ENCODE measurements at regions not wholly inside any gene's neighbourhood (a gene's known extent, or its start where the extent isn't known, plus 50 kb on each side); places are given as distances from the start of the nearest gene placed in this dataset.

- WGBS, 5 donors = 75 to 96% (median 94%) methylated on average over 1 of the region's 1 CpG
- intact Hi-C loops (cut with DNase I; ENCODE audit: low total_unique reads) = no loop called here
- no peak for DNase-seq
- no peak overlapping the region for H3K4me3 ChIP-seq
- no peak for TF ChIP-seq POLR2AphosphoS5 (IDR thresholded peaks at IDR 0.05)
- TF ChIP-seq EP300 (IDR thresholded peaks at IDR 0.05) = no peak
- no peak for TF ChIP-seq POLR2A (IDR thresholded peaks at IDR 0.05)
- TF ChIP-seq CTCF (IDR thresholded peaks at IDR 0.05) = no peak
- no peaks in the 10 kb centered on the region for H3K9me3 ChIP-seq
- H3K27ac ChIP-seq = no peak overlapping the region
- H3K36me3 ChIP-seq = no peaks in the 10 kb centered on the region
- no peaks in the 10 kb centered on the region for H3K4me1 ChIP-seq
- no peaks in the 10 kb centered on the region for H3K27me3 ChIP-seq
Measured at GRCh38 chr7:113825832-113826231, 93.0 kb downstream of the PPP1R3A start.

GRCh38 chr7:113824117-113824823 is 94.5 kb downstream of the PPP1R3A start:
- 50 to 72% (median 68%) methylated on average over 3 of the region's 3 CpGs for WGBS, 5 donors
- Histone ChIP-seq H3K27me3 (no peaks in the 10 kb centered on the region), H3K27ac (no peak overlapping the region), H3K4me1 (no peaks in the 10 kb centered on the region), H3K36me3 (no peaks in the 10 kb centered on the region), H3K9me3 (no peaks in the 10 kb centered on the region), H3K4me3 (no peak overlapping the region)
- intact Hi-C loops (cut with DNase I; ENCODE audit: low total_unique reads) = no loop called here
- no peak for DNase-seq
- TF ChIP-seq POLR2AphosphoS5 (IDR thresholded peaks at IDR 0.05) (no peak), CTCF (IDR thresholded peaks at IDR 0.05) (no peak), EP300 (IDR thresholded peaks at IDR 0.05) (no peak), POLR2A (IDR thresholded peaks at IDR 0.05) (no peak)

- no peaks in the 10 kb centered on the region for H3K4me1 ChIP-seq
- no peaks in the 10 kb centered on the region for H3K27me3 ChIP-seq
- no peak overlapping the region for H3K4me3 ChIP-seq
- no peak for DNase-seq
- no peaks in the 10 kb centered on the region for H3K36me3 ChIP-seq
- TF ChIP-seq EP300 (IDR thresholded peaks at IDR 0.05) (no peak), POLR2A (IDR thresholded peaks at IDR 0.05) (no peak), CTCF (IDR thresholded peaks at IDR 0.05) (no peak), POLR2AphosphoS5 (IDR thresholded peaks at IDR 0.05) (no peak)
- H3K9me3 ChIP-seq = no peaks in the 10 kb centered on the region
- H3K27ac ChIP-seq = no peak overlapping the region
- intact Hi-C loops (cut with DNase I; ENCODE audit: low total_unique reads) = no loop called here
- 52 to 70% (median 54%) methylated on average over 1 of the region's 1 CpG for WGBS, 5 donors
Measured at GRCh38 chr7:113819474-113819873, 99.3 kb downstream of the PPP1R3A start.

- no peak for DNase-seq
- Histone ChIP-seq H3K27ac (no peak overlapping the region), H3K27me3 (no peaks in the 10 kb centered on the region), H3K9me3 (peaks cover 0 to 2% (median 0%) of the 10 kb centered on the region in 4 donors), H3K4me3 (no peak overlapping the region), H3K4me1 (no peaks in the 10 kb centered on the region), H3K36me3 (no peaks in the 10 kb centered on the region)
- intact Hi-C loops (cut with DNase I; ENCODE audit: low total_unique reads) = no loop called here
- no peak for TF ChIP-seq CTCF (IDR thresholded peaks at IDR 0.05)
- no peak for TF ChIP-seq POLR2AphosphoS5 (IDR thresholded peaks at IDR 0.05)
- no peak for TF ChIP-seq POLR2A (IDR thresholded peaks at IDR 0.05)
Measured at GRCh38 chr7:113816639-113817038, 102.2 kb downstream of the PPP1R3A start.
